DND-41 (cell line): ENCODE measurements at regions not wholly inside any gene's neighbourhood (a gene's known extent, or its start where the extent isn't known, plus 50 kb on each side); places are given as distances from the start of the nearest gene placed in this dataset.

Experiments used
- ATAC-seq: fragments of 200-7000 bp; cut with Tn5 transposase; 3 replicates; pipeline ENCODE4 v1.9.1; 2021; ENCODE audit warnings: low read depth; ENCODE audit not compliant: insufficient read depth
- DNase-seq: peaks from one replicate; pipeline ENCODE4 v3.0.0-alpha.2; 2020
- H2AFZ ChIP-seq: 2 replicates; pipeline ENCODE4 v1.6.0; 2012; ENCODE audit warnings: low read depth, low read length
- H3K27ac ChIP-seq: 2 replicates; pipeline ENCODE4 v1.5.1; 2012; ENCODE audit warnings: low read length, inconsistent platforms
- H3K27me3 ChIP-seq: fragments of 200-600 bp; sonication (generic); 2 replicates; pipeline ENCODE4 v1.6.0; 2012; ENCODE audit warnings: low read length, mild to moderate bottlenecking, inconsistent platforms; ENCODE audit not compliant: insufficient read depth, poor library complexity
- H3K36me3 ChIP-seq: 2 replicates; pipeline ENCODE4 v1.5.1; 2012; ENCODE audit warnings: low read length, inconsistent platforms; ENCODE audit not compliant: insufficient read depth
- H3K4me1 ChIP-seq: 2 replicates; pipeline ENCODE4 v1.5.1; 2012; ENCODE audit warnings: mild to moderate bottlenecking, low read length; ENCODE audit not compliant: insufficient read depth
- H3K4me2 ChIP-seq: 2 replicates; pipeline ENCODE4 v1.6.0; 2012; ENCODE audit warnings: mild to moderate bottlenecking, moderate library complexity, low read length, inconsistent platforms; ENCODE audit not compliant: insufficient read depth
- H3K4me3 ChIP-seq, 2 experiments: fragments of 200-600 bp in 1 of 2; shearing (Covaris generic) in 1 of 2; 2 replicates each; pipeline ENCODE4 v1.5.1; 2012 to 2016; ENCODE audit warnings: inconsistent platforms in 2 of 2, low read length in 2 of 2, mild to moderate bottlenecking in 2 of 2, low read depth in 1 of 2, moderate library complexity in 1 of 2
- H3K79me2 ChIP-seq: 2 replicates; pipeline ENCODE4 v1.6.0; 2012; ENCODE audit warnings: low read length, inconsistent platforms; ENCODE audit not compliant: insufficient read depth
- H3K9ac ChIP-seq: 2 replicates; pipeline ENCODE4 v1.6.0; 2012; ENCODE audit warnings: low read depth, mild to moderate bottlenecking, inconsistent platforms, low read length, moderate library complexity
- H3K9me3 ChIP-seq: 2 replicates; pipeline ENCODE4 v1.5.1; 2012; ENCODE audit warnings: low read length, moderate library complexity, mild to moderate bottlenecking, inconsistent platforms; ENCODE audit not compliant: insufficient read depth, severe bottlenecking
- H4K20me1 ChIP-seq: 2 replicates; pipeline ENCODE4 v1.6.0; 2012; ENCODE audit warnings: low read length; ENCODE audit not compliant: insufficient read depth
- EZH2 ChIP-seq: IDR thresholded peaks from 3 replicates; pipeline ENCODE4 v1.6.1; 2012; ENCODE audit warnings: borderline replicate concordance, low read depth, mild to moderate bottlenecking, moderate library complexity, low read length, inconsistent platforms; ENCODE audit not compliant: severe bottlenecking
- TF ChIP-seq, protein P1 (sequence below): IDR thresholded peaks from 2 replicates; pipeline ENCODE4 v1.5.1; 2012; ENCODE audit warnings: borderline replicate concordance, low read length, moderate library complexity, mild to moderate bottlenecking; ENCODE audit not compliant: poor library complexity, severe bottlenecking; ENCODE audit errors: extremely low read depth

DNA sequence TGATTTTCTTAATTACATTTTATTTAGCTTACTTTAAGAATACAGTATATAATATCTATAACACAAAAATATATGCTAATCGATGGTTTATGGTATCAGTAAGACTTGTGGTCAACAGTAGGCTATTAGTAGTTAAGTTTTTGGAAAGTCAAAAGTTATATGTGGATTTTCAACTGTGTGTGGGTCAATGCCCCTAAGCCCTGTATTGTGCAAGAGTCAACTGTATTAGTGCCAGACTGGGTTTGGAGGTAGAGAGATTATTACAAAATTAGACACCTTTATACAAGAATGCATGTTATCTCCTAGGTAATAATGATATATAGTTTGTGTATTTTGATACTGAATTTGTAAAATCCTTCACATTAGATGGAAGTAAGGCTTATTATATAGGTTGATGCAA is 100.3 kb upstream of the PRR32 start:
- no peaks in the 10 kb centered on the region for H4K20me1 ChIP-seq
- no peaks in the 10 kb centered on the region for H3K36me3 ChIP-seq
- H3K9me3 ChIP-seq: no peaks in the 10 kb centered on the region
- DNase-seq: no peak
- no peak overlapping the region for H3K4me2 ChIP-seq
- no peak overlapping the region for H3K27ac ChIP-seq
- ATAC-seq: no peak
- no peak overlapping the region for H3K9ac ChIP-seq
- H3K4me1 ChIP-seq: no peaks in the 10 kb centered on the region
- no peak overlapping the region for H3K4me3 ChIP-seq
- H3K27me3 ChIP-seq: no peaks in the 10 kb centered on the region
- H2AFZ ChIP-seq: no peak overlapping the region
- TF ChIP-seq, protein P1, sequence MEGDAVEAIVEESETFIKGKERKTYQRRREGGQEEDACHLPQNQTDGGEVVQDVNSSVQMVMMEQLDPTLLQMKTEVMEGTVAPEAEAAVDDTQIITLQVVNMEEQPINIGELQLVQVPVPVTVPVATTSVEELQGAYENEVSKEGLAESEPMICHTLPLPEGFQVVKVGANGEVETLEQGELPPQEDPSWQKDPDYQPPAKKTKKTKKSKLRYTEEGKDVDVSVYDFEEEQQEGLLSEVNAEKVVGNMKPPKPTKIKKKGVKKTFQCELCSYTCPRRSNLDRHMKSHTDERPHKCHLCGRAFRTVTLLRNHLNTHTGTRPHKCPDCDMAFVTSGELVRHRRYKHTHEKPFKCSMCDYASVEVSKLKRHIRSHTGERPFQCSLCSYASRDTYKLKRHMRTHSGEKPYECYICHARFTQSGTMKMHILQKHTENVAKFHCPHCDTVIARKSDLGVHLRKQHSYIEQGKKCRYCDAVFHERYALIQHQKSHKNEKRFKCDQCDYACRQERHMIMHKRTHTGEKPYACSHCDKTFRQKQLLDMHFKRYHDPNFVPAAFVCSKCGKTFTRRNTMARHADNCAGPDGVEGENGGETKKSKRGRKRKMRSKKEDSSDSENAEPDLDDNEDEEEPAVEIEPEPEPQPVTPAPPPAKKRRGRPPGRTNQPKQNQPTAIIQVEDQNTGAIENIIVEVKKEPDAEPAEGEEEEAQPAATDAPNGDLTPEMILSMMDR: no peak
- no peak for TF ChIP-seq EZH2
- H3K79me2 ChIP-seq: no peaks in the 10 kb centered on the region

DNA sequence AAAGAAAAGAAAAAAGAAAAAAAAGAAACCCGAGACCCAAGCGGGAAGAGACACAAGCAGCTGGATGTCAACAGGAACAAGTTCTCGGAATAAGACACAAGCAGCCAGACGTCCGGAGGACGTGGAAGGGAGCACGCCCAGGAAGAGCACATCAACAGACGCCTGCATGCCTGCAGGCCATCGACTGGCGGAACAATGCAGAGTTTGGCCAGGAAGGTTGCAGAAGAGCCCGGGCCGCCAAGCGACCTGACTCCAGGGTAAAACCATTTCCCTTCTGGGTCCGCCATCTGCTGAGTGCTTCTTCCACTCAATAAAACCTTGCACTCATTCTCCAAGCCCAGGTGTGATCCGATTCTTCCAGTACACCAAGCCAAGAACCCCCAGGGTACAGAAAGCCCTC is 95.6 kb upstream of the PRR32 start:
- ATAC-seq (no peak), DNase-seq (no peak)
- Histone ChIP-seq H4K20me1 (no peaks in the 10 kb centered on the region), H3K4me1 (no peaks in the 10 kb centered on the region), H3K9ac (no peak overlapping the region), H3K27me3 (no peaks in the 10 kb centered on the region), H3K27ac (no peak overlapping the region), H3K79me2 (no peaks in the 10 kb centered on the region), H3K4me3 (no peak overlapping the region), H3K4me2 (no peak overlapping the region), H3K36me3 (no peaks in the 10 kb centered on the region), H3K9me3 (no peaks in the 10 kb centered on the region), H2AFZ (no peak overlapping the region)
- no peak for TF ChIP-seq EZH2
- TF ChIP-seq, protein P1: no peak

DNA sequence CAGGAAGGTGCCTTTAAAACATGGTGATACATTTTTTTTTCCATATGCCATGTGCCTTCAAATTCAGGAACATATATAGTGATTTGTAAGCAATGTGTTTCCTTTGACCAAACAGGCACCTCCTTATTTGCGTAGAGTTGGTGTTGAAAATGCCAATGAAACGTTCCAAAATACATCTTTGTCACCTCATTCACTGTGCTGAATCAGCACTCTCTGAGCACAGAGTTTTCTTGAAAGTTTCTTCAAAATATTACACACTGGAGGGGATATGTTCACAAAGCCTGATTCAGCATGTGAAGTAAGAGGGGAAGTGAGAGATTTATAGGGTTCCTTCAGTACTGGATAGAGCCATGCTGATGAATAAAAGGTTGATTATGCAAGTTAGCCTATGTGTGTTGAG is 85.7 kb upstream of the PRR32 start:
- no peak overlapping the region for H3K27ac ChIP-seq
- H3K9me3 ChIP-seq: no peaks in the 10 kb centered on the region
- H3K4me3 ChIP-seq: no peak overlapping the region
- no peak overlapping the region for H2AFZ ChIP-seq
- H3K4me2 ChIP-seq: no peak overlapping the region
- no peaks in the 10 kb centered on the region for H4K20me1 ChIP-seq
- H3K79me2 ChIP-seq: no peaks in the 10 kb centered on the region
- H3K27me3 ChIP-seq: no peaks in the 10 kb centered on the region
- H3K36me3 ChIP-seq: no peaks in the 10 kb centered on the region
- TF ChIP-seq EZH2: no peak
- TF ChIP-seq, protein P1: no peak
- ATAC-seq (no peak), DNase-seq (no peak)
- H3K9ac ChIP-seq: no peak overlapping the region
- H3K4me1 ChIP-seq: no peaks in the 10 kb centered on the region
